Smooth muscle cell (in vitro differentiated cells): ENCODE measurements at regions not wholly inside any gene's neighbourhood (a gene's known extent, or its start where the extent isn't known, plus 50 kb on each side); places are given as distances from the start of the nearest gene placed in this dataset.

Experiments used
- DNase-seq: peaks from one replicate; lab custom pipeline; 2025; ENCODE audit not compliant: unreplicated experiment; lab: John Stamatoyannopoulos, UW
- H2AFZ ChIP-seq: fragments of 200-600 bp; sonication (generic); 2 replicates; pipeline ENCODE4 v1.6.0; 2016; ENCODE audit warnings: antibody characterized with exemption, low read depth, mild to moderate bottlenecking
- H3F3A ChIP-seq: fragments of 200-600 bp; sonication (generic); 2 replicates; pipeline ENCODE4 v1.6.0; 2017; ENCODE audit warnings: antibody characterized with exemption, low read depth
- H3K27ac ChIP-seq: fragments of 200-600 bp; sonication (generic); 2 replicates; pipeline ENCODE4 v1.5.1; 2016; ENCODE audit warnings: low read depth, mild to moderate bottlenecking
- H3K27me3 ChIP-seq: fragments of 200-600 bp; sonication (generic); 2 replicates; pipeline ENCODE4 v1.6.1; 2016; ENCODE audit warnings: low read depth, mild to moderate bottlenecking
- H3K36me3 ChIP-seq: fragments of 200-600 bp; sonication (generic); 2 replicates; pipeline ENCODE4 v1.5.1; 2016; ENCODE audit warnings: low read depth
- H3K4me1 ChIP-seq: fragments of 200-600 bp; sonication (generic); 2 replicates; pipeline ENCODE4 v1.5.1; 2016; ENCODE audit warnings: low read depth
- H3K4me2 ChIP-seq: fragments of 200-600 bp; sonication (generic); 2 replicates; pipeline ENCODE4 v1.6.0; 2016; ENCODE audit warnings: mild to moderate bottlenecking
- H3K4me3 ChIP-seq: fragments of 200-600 bp; sonication (generic); 2 replicates; pipeline ENCODE4 v1.5.1; 2016; ENCODE audit warnings: mild to moderate bottlenecking
- H3K79me2 ChIP-seq: fragments of 200-600 bp; sonication (generic); 2 replicates; pipeline ENCODE4 v1.6.0; 2016; ENCODE audit warnings: low read depth, mild to moderate bottlenecking
- H3K9ac ChIP-seq: fragments of 200-600 bp; sonication (generic); 2 replicates; pipeline ENCODE4 v1.6.0; 2016; ENCODE audit warnings: low read depth
- H3K9me3 ChIP-seq: fragments of 200-600 bp; sonication (generic); replicated peaks from 2 replicates; pipeline ENCODE4 v1.5.1; 2016; ENCODE audit warnings: low read depth
- H4K20me1 ChIP-seq: fragments of 200-600 bp; sonication (generic); 2 replicates; pipeline ENCODE4 v1.6.0; 2016; ENCODE audit warnings: low read depth
- WGBS: methylation state at CpG from one replicate; pipeline ENCODE4 v1.1.7; 2016; ENCODE audit warnings: low lambda C conversion rate; 5-methylcytosine and 5-hydroxymethylcytosine counted together
- TF ChIP-seq, protein P1 (sequence below): fragments of 200-600 bp; sonication (generic); IDR thresholded peaks from 2 replicates; pipeline ENCODE4 v1.5.1; 2017; ENCODE audit warnings: borderline replicate concordance, mild to moderate bottlenecking, antibody characterized with exemption; ENCODE audit not compliant: insufficient read depth, poor library complexity, severe bottlenecking

DNA sequence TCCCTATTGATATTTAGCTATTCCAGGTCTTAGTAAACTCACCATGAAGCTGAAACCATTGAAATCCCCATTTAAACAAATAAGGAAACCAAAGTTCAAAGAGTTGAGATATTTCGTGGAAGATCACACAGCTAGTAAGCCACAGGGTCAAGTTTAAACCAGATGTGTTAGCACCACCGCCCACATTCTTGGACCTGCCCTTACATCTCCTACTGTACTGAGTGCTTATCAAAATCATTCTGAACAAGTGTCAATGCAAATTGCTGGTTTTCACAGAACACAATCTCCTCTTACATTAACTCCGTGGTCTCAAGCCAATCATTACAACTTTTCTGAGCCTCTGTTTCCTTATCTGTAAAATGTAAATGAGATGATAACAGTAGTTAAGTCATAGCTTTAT lies 676.2 kb downstream of the CDH11 start:
- H3K27ac ChIP-seq = no peak overlapping the region

DNA sequence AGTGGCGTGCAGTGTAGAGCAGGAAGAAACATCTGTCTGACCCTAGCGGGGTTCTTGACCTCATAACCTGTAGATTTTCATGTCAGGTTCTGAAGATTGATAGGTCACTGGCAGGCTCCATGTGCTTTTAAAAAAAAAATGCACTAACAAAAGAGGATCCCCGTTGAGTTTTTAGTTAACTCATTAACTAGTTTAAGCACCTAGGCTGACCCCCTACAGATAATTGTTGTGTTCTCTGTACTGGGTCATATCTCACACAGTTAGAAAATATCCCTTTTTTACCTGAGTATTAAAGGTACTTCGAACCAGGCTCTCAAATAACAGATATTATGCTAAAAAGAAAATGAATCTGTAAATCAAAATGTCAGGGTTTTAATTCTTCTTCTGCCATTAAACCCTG lies 676.6 kb downstream of the CDH11 start:
- Histone ChIP-seq H3K9ac (no peak overlapping the region), H3K27me3 (no peaks in the 10 kb centered on the region), H3K9me3 (no peaks in the 10 kb centered on the region), H3F3A (peaks cover 3% of the 10 kb centered on the region), H2AFZ (no peak overlapping the region), H4K20me1 (no peaks in the 10 kb centered on the region), H3K4me1 (no peaks in the 10 kb centered on the region), H3K4me2 (no peak overlapping the region), H3K79me2 (no peaks in the 10 kb centered on the region), H3K27ac (no peak overlapping the region), H3K4me3 (no peak overlapping the region), H3K36me3 (no peaks in the 10 kb centered on the region)
- 74% methylated on average over 4 of the region's 4 CpGs for WGBS
- TF ChIP-seq, protein P1, sequence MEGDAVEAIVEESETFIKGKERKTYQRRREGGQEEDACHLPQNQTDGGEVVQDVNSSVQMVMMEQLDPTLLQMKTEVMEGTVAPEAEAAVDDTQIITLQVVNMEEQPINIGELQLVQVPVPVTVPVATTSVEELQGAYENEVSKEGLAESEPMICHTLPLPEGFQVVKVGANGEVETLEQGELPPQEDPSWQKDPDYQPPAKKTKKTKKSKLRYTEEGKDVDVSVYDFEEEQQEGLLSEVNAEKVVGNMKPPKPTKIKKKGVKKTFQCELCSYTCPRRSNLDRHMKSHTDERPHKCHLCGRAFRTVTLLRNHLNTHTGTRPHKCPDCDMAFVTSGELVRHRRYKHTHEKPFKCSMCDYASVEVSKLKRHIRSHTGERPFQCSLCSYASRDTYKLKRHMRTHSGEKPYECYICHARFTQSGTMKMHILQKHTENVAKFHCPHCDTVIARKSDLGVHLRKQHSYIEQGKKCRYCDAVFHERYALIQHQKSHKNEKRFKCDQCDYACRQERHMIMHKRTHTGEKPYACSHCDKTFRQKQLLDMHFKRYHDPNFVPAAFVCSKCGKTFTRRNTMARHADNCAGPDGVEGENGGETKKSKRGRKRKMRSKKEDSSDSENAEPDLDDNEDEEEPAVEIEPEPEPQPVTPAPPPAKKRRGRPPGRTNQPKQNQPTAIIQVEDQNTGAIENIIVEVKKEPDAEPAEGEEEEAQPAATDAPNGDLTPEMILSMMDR = no peak
- DNase-seq = no peak

More for the DNA sequence above, 676.2 kb downstream of the CDH11 start:
- Histone ChIP-seq H3K4me3 (no peak overlapping the region), H3K79me2 (no peaks in the 10 kb centered on the region), H3K9ac (no peak overlapping the region), H3K4me2 (peak overlapping the region; percentile 20), H4K20me1 (no peaks in the 10 kb centered on the region), H2AFZ (no peak overlapping the region), H3K9me3 (no peaks in the 10 kb centered on the region), H3F3A (peaks cover 3% of the 10 kb centered on the region), H3K4me1 (no peaks in the 10 kb centered on the region), H3K27me3 (no peaks in the 10 kb centered on the region), H3K36me3 (no peaks in the 10 kb centered on the region)
- 27% methylated on average over 3 of the region's 3 CpGs for WGBS
- TF ChIP-seq, protein P1 = no peak
- no peak for DNase-seq

DNA sequence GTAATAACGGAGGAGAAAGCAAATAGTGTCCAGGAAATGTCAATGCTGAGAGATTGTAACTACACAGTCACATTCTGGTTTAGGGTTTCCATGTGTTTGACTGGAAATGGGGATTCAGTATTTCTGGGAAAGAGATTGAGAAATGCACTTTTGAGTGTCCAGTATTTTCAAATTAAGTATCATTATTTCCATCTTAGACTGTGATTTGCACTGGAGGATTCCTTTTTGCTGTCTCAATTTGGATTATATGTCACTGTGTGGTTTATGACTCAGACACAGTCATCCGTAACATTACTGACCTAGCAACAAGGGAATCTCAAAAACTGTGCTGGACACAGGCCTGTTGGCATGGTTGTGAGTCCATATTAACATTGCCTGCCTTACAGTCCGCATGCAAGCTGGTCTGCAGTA lies 681.4 kb downstream of the CDH11 start:
- peaks cover 12% of the 10 kb centered on the region for H3F3A ChIP-seq
- H3K9me3 ChIP-seq = no peaks in the 10 kb centered on the region
- no peak for DNase-seq
- no peaks in the 10 kb centered on the region for H3K79me2 ChIP-seq
- WGBS = 7% methylated on average over 3 of the region's 3 CpGs
- no peak overlapping the region for H3K4me3 ChIP-seq
- no peaks in the 10 kb centered on the region for H3K4me1 ChIP-seq
- no peaks in the 10 kb centered on the region for H3K27me3 ChIP-seq
- peak overlapping the region; percentile 98 for H3K27ac ChIP-seq
- no peak overlapping the region for H2AFZ ChIP-seq
- H3K36me3 ChIP-seq = no peaks in the 10 kb centered on the region
- TF ChIP-seq, protein P1 = no peak
- peak overlapping the region; percentile 86 for H3K9ac ChIP-seq
- H3K4me2 ChIP-seq = peak overlapping the region; percentile 50
- H4K20me1 ChIP-seq = no peaks in the 10 kb centered on the region

DNA sequence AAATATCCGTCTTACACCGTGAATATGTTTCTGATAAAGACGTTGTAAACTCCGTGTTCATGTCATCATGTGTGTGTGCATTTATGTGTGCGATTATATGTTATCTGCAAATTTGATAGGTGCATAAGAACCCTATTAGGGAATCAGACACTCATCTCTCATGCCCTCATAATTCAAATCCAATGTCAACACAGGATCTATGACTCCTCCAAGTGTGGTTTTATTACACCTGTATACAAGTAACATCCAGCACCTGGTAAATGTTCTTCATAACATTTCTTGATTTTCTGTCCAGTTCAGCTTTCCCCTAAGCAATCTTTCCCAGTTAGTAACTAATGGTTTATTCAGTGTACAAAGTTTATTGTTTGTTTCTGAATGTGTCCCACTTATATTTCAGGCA lies 681.9 kb downstream of the CDH11 start:
- Histone ChIP-seq H3K9ac (peak overlapping the region; percentile 86), H3K79me2 (no peaks in the 10 kb centered on the region), H3K9me3 (no peaks in the 10 kb centered on the region), H3K27ac (peak overlapping the region; percentile 98), H3K4me2 (peak overlapping the region; percentile 50), H3K36me3 (no peaks in the 10 kb centered on the region), H2AFZ (no peak overlapping the region), H3K4me1 (no peaks in the 10 kb centered on the region), H3F3A (peaks cover 12% of the 10 kb centered on the region), H3K4me3 (no peak overlapping the region), H4K20me1 (no peaks in the 10 kb centered on the region), H3K27me3 (no peaks in the 10 kb centered on the region)
- WGBS = 95% methylated on average over 5 of the region's 5 CpGs
- TF ChIP-seq, protein P1 = no peak
- DNase-seq = no peak
